ENCODE measurements at regions not wholly inside any gene's neighbourhood (a gene's known extent, or its start where the extent isn't known, plus 50 kb on each side); places are given as distances from the start of the nearest gene placed in this dataset.

DNA sequence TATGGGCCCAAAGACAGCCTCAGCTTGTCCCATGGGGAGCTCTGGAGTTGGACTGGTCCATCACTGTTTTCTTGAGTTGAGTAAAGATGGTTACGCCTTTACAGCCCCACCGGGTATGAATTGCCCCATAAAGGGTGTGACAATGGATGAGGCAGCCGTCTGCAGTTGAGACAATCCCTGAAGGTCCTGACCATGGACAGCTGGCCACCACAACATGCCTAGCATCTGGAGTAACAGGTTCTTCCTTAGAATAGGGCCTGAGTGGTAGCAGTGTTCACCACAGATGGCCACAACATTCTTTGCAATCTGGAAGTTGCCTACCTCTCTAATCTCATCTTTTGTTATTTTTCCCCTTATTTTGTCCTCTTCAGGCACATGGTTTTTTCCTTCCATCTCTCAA is 51.5 kb upstream of the HS3ST2 start:
- no peak for DNase-seq (ENCODE audit: low read depth, low spot score)

DNA sequence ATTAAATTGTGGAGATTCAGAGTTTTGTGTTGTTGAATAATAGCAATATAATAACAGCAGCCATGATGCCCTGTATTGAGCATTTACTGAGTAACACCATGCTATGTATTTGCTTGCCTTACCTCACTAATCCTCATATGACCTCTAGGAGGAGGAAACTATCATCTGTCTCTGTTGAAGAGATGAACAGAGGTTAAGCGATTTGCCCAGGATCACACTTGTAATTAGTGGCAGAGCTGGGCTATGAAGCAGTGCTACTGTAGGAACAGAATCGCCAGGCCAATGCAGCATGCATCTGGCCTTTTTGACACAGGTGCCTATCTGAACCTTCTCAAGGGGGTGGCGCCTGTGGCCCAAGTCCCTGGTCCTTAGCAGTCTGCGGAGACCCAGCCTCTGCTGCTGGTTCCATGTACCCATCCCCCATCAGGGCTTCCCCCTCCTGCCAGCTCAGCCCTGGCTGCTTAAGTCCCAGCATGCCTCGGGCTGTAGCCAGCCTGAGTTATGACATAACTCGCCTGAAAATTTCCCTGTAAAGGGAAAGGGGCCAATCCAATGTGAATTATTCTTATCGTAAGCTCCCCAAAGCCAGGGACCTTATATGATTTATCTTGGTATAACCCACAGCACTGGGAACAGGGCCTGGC is 50.4 kb upstream of the HS3ST2 start:
- DNase-seq (ENCODE audit: low read depth, low spot score) = no peak

All from pulmonary artery endothelial cell (primary cell).